ENCODE measurements at regions not wholly inside any gene's neighbourhood (a gene's known extent, or its start where the extent isn't known, plus 50 kb on each side); places are given as distances from the start of the nearest gene placed in this dataset.

- TF ChIP-seq, protein P1, sequence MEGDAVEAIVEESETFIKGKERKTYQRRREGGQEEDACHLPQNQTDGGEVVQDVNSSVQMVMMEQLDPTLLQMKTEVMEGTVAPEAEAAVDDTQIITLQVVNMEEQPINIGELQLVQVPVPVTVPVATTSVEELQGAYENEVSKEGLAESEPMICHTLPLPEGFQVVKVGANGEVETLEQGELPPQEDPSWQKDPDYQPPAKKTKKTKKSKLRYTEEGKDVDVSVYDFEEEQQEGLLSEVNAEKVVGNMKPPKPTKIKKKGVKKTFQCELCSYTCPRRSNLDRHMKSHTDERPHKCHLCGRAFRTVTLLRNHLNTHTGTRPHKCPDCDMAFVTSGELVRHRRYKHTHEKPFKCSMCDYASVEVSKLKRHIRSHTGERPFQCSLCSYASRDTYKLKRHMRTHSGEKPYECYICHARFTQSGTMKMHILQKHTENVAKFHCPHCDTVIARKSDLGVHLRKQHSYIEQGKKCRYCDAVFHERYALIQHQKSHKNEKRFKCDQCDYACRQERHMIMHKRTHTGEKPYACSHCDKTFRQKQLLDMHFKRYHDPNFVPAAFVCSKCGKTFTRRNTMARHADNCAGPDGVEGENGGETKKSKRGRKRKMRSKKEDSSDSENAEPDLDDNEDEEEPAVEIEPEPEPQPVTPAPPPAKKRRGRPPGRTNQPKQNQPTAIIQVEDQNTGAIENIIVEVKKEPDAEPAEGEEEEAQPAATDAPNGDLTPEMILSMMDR (IDR thresholded peaks at IDR 0.05), result no peak
- no peak for TF ChIP-seq POLR2AphosphoS5 (IDR thresholded peaks at IDR 0.05)
Observed at GRCh38 chr17:53630115-53630514, 192.6 kb upstream of the KIF2B start.

All from stomach (tissue), 4 donors.